ENCODE measurements at regions not wholly inside any gene's neighbourhood (a gene's known extent, or its start where the extent isn't known, plus 50 kb on each side); places are given as distances from the start of the nearest gene placed in this dataset.

DNA sequence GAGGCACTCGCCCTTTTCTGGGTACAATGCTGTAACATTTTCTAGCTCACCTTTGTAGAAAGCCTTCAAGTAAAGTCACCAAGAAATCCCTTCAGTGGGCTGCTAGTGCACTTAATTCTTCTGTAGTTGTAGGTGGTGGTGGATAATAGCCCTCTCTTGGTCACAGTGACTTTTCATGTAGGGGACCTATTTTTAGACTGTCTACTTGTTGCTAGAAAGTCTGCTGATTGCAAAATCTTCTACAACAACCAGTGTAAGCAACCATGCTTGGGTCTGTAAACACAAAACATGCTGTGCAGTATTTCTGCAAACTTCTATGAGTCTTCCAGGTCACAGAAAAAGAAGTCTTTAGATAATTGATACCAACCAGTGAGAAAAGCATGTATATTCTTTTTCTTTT, 55.6 kb downstream of the PBDC1 start:
- no peak for DNase-seq (ENCODE audit: low spot score)

DNA sequence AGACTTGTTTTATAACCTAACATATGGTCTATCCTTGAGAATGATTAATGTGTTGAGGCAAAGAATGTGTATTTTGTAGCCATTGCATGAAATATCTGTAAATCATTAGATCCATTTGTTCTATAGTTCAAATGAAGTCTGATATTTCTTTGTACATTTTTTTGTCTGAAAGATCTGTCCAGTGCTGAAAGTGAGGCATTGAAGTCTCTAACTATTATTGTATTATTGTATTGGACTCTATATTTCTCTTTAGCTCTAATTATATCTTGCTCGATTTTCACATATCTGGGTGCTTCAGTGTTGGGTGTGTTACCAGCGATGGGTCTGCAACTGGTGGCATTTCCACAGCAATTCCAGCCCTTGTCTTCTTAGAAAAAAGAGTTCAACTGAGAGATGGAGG, 76.0 kb downstream of the PBDC1 start:
- no peak for DNase-seq (ENCODE audit: low spot score)

DNA sequence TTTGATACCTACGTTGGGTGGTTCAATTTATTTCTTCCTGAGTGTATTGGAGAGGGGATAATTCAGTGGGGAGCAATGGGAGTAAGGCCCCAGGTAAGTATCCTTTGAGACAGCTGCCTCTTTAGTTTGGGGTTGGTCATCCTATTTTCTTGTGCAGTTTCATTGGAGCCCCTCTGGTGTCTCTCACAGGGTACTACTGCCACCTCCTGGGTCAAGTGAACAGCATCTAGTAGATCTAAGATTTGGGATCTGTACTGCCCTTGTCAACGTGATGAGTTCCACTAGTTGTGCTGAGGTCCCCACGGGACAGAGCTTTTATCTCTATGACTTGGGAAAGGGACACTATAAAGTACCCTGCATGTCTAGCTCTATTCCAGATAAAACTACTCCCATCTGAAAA, 80.6 kb downstream of the PBDC1 start:
- DNase-seq (ENCODE audit: low spot score): peak; percentile 9

DNA sequence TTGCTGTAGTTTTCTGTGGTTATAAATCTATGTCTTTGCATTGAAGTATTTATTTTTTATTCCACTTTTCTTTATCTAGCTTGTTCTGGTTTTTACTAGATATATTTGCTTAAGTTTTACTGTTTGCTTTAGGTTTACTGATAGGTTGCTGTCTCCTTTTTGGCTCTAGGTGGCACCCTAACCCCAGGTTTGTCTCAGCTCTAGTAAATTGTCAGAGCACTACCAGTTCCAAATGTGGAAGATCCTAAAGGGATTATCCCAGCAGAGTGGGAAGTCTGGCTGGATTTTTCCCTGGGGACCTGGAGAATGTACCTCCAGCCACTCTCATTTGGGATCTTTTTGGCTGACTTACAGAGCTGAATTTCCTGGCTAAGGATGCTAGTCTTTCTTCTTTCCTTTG, 106.1 kb downstream of the PBDC1 start:
- peak; percentile 28 for DNase-seq (ENCODE audit: low spot score)
